HCT116 (cell line): ENCODE measurements at regions not wholly inside any gene's neighbourhood (a gene's known extent, or its start where the extent isn't known, plus 50 kb on each side); places are given as distances from the start of the nearest gene placed in this dataset.

Experiments used
- ATAC-seq: fragments of 200-7000 bp; cut with Tn5 transposase; 2 replicates; pipeline ENCODE4 v1.9.1; 2020; ENCODE audit warnings: mild to moderate bottlenecking, moderate library complexity
- BruUV-seq: library from RNA; stranded (reverse); fragments of 400-500 nt; replicated peaks from 2 replicates; lab custom pipeline; 2021; lab: Mats Ljungman, UMichigan
- CTCF ChIA-PET: fragments of 300-600 bp; sonication (Branson Sonifier 250); formaldehyde crosslinking; loops from one replicate; lab custom pipeline; 2021; ENCODE audit warnings: antibody characterized with exemption; lab: Charles Lee
- POLR2A ChIA-PET: fragments of 300-600, 350-600 bp; sonication (Branson Sonifier 250); formaldehyde crosslinking; loops from one replicate; lab custom pipeline; 2021; ENCODE audit warnings: antibody characterized with exemption; lab: Charles Lee
- RAD21 ChIA-PET, 2 experiments: fragments of 300-600 bp; sonication (Branson Sonifier 250); formaldehyde crosslinking; loops; one replicate each; lab custom pipeline; 2023; ENCODE audit warnings: low total read pairs in 2 of 2; ENCODE audit not compliant: uncharacterized antibody in 2 of 2, unreplicated experiment in 2 of 2, low non-redundant PET in 1 of 2; lab: Charles Lee
- DNase-seq: peaks from one replicate; pipeline ENCODE4 v3.0.0-alpha.2; 2010; ENCODE audit warnings: low read depth, low spot score
- H2AFZ ChIP-seq: fragments of 200-600 bp; shearing (Covaris generic), sonication (generic); 2 replicates; pipeline ENCODE4 v1.6.1; 2017; ENCODE audit warnings: low read depth, mixed run types, mixed read lengths, antibody characterized with exemption, low read length; ENCODE audit not compliant: poor library complexity, severe bottlenecking
- H3K27ac ChIP-seq: 2 replicates; pipeline ENCODE4 v1.5.1; 2012; ENCODE audit warnings: low read depth, low read length
- H3K27me3 ChIP-seq: fragments of 200-600 bp; sonication (generic); 2 replicates; pipeline ENCODE4 v1.6.1; 2016; ENCODE audit warnings: mixed run types, low read length, mixed read lengths; ENCODE audit not compliant: insufficient read depth
- H3K36me3 ChIP-seq, 2 experiments: fragments of 200-500 bp in 1 of 2; fragments of 200-600 bp in 1 of 2; sonication (Bioruptor generic) in 1 of 2; sonication (generic) in 1 of 2; 2 replicates each; pipeline versions ENCODE4 v1.5.1 to v1.6.1; 2014 to 2016; ENCODE audit warnings: low read length in 2 of 2, inconsistent platforms in 1 of 2, mixed read lengths in 1 of 2, mixed run types in 1 of 2; ENCODE audit not compliant: insufficient read depth in 2 of 2, control insufficient read depth in 1 of 2
- H3K4me1 ChIP-seq, 2 experiments: fragments of 200-600 bp in 1 of 2; sonication (generic) in 1 of 2; 2 replicates each; pipeline versions ENCODE4 v1.5.1 to v1.6.1; 2012 to 2017; ENCODE audit warnings: low read length in 2 of 2, inconsistent platforms in 1 of 2, mild to moderate bottlenecking in 1 of 2, mixed read lengths in 1 of 2, mixed run types in 1 of 2, moderate library complexity in 1 of 2; ENCODE audit not compliant: insufficient read depth in 2 of 2, control insufficient read depth in 1 of 2
- H3K4me2 ChIP-seq: fragments of 200-600 bp; sonication (generic); 2 replicates; pipeline ENCODE4 v1.6.1; 2017; ENCODE audit warnings: mixed run types, low read length, mixed read lengths
- H3K4me3 ChIP-seq, 2 experiments: fragments of 200-600 bp in 1 of 2; sonication (generic) in 1 of 2; replicated peaks in 1 of 2; 2 replicates each; pipeline ENCODE4 v1.5.1; 2011 to 2016; ENCODE audit warnings: low read length in 2 of 2, control low read depth in 1 of 2, low read depth in 1 of 2, mild to moderate bottlenecking in 1 of 2, mixed read lengths in 1 of 2, mixed run types in 1 of 2
- H3K79me2 ChIP-seq: fragments of 200-600 bp; sonication (generic); 2 replicates; pipeline ENCODE4 v1.6.1; 2017; ENCODE audit warnings: mild to moderate bottlenecking, mixed run types, low read length, moderate library complexity, mixed read lengths; ENCODE audit not compliant: insufficient read depth
- H3K9ac ChIP-seq: fragments of 200-600 bp; sonication (generic); 2 replicates; pipeline ENCODE4 v1.6.1; 2016; ENCODE audit warnings: low read length, mixed read lengths
- H3K9me2 ChIP-seq: fragments of 200-600 bp; sonication (generic), shearing (Covaris generic); 2 replicates; pipeline ENCODE4 v1.6.1; 2017; ENCODE audit warnings: mixed run types, mild to moderate bottlenecking, moderate library complexity; ENCODE audit not compliant: insufficient read depth
- H3K9me3 ChIP-seq, 2 experiments: fragments of 200-500 bp in 1 of 2; fragments of 200-600 bp in 1 of 2; sonication (Bioruptor generic) in 1 of 2; sonication (generic) in 1 of 2; 2 replicates each; pipeline ENCODE4 v1.6.1; 2014 to 2017; ENCODE audit warnings: low read length in 2 of 2, mixed read lengths in 2 of 2, inconsistent platforms in 1 of 2, low read depth in 1 of 2, mild to moderate bottlenecking in 1 of 2, mixed run types in 1 of 2, moderate library complexity in 1 of 2; ENCODE audit not compliant: control insufficient read depth in 1 of 2, insufficient read depth in 1 of 2
- H4K20me1 ChIP-seq: fragments of 200-600 bp; sonication (generic), shearing (Covaris generic); 2 replicates; pipeline ENCODE4 v1.6.1; 2017; ENCODE audit warnings: mixed run types, mild to moderate bottlenecking, moderate library complexity; ENCODE audit not compliant: insufficient read depth
- EGR1 ChIP-seq: IDR thresholded peaks from 2 replicates; pipeline ENCODE4 v1.6.1; 2012; ENCODE audit warnings: low read depth
- ELF1 ChIP-seq: IDR thresholded peaks from 2 replicates; pipeline ENCODE4 v1.6.1; 2012; ENCODE audit warnings: low read depth, borderline replicate concordance
- EZH2 ChIP-seq: fragments of 200-600 bp; sonication (generic); IDR thresholded peaks from 2 replicates; pipeline ENCODE4 v1.6.1; 2017; ENCODE audit warnings: antibody characterized with exemption, mixed run types
- FOSL1 ChIP-seq: IDR thresholded peaks from 2 replicates; pipeline ENCODE4 v1.6.1; 2012; ENCODE audit warnings: low read depth
- POLR2A ChIP-seq: IDR thresholded peaks from 2 replicates; pipeline ENCODE4 v1.7.0; 2011; ENCODE audit warnings: borderline replicate concordance; ENCODE audit not compliant: insufficient read depth, insufficient read length; ENCODE audit errors: extremely low read depth
- RAD21 ChIP-seq: IDR thresholded peaks from 2 replicates; pipeline ENCODE4 v1.6.1; 2012; ENCODE audit warnings: low read depth, mild to moderate bottlenecking
- SIN3A ChIP-seq: IDR thresholded peaks from 2 replicates; pipeline ENCODE4 v1.6.1; 2012; ENCODE audit warnings: low read depth
- SP1 ChIP-seq: IDR thresholded peaks from 2 replicates; pipeline ENCODE4 v1.6.1; 2012; ENCODE audit warnings: low read depth
- SRF ChIP-seq: IDR thresholded peaks from 2 replicates; pipeline ENCODE4 v1.6.1; 2012; ENCODE audit warnings: low read depth
- TCF7L2 ChIP-seq: IDR thresholded peaks from 2 replicates; pipeline ENCODE4 v1.7.0; 2011; ENCODE audit warnings: borderline replicate concordance, inconsistent platforms; ENCODE audit not compliant: insufficient read depth, insufficient read length; ENCODE audit errors: extremely low read depth
- YY1 ChIP-seq: IDR thresholded peaks from 2 replicates; pipeline ENCODE4 v1.6.1; 2011; ENCODE audit warnings: low read length, low read depth, moderate library complexity, mild to moderate bottlenecking; ENCODE audit not compliant: insufficient replicate concordance; ENCODE audit errors: extremely low read depth
- ZFX ChIP-seq: fragments of 450-650 bp; IDR thresholded peaks from 2 replicates; pipeline ENCODE4 v1.6.1; 2017
- intact Hi-C: fragments of 100-400 bp; cut with micrococcal nuclease; formaldehyde crosslinking; loops from 2 replicates; pipeline ENCODE4 v1.10.0; 2022
- TF ChIP-seq, protein P1 (sequence below): IDR thresholded peaks from 2 replicates; pipeline ENCODE4 v1.6.1; 2012
- TF ChIP-seq, protein P2 (sequence below), 3 experiments: fragments of 200-600 bp in 1 of 3; sonication (generic) in 1 of 3; IDR thresholded peaks in 2 of 3; conservative IDR thresholded peaks in 1 of 3; 2 replicates each; pipeline ENCODE4 v1.5.1; 2012 to 2017; ENCODE audit warnings: low read depth in 2 of 3, low read length in 2 of 3, antibody characterized with exemption in 1 of 3, borderline replicate concordance in 1 of 3, control low read depth in 1 of 3, mild to moderate bottlenecking in 1 of 3, mixed read lengths in 1 of 3, mixed run types in 1 of 3, moderate library complexity in 1 of 3; ENCODE audit not compliant: insufficient read depth in 1 of 3
- TF ChIP-seq, protein P3 (sequence below): IDR thresholded peaks from 2 replicates; pipeline ENCODE4 v1.6.1; 2012; ENCODE audit warnings: low read depth
- TF ChIP-seq, protein P4 (sequence below): IDR thresholded peaks from 2 replicates; pipeline ENCODE4 v1.6.1; 2011; ENCODE audit warnings: mild to moderate bottlenecking, low read length, moderate library complexity; ENCODE audit not compliant: insufficient replicate concordance; ENCODE audit errors: extremely low read depth

DNA sequence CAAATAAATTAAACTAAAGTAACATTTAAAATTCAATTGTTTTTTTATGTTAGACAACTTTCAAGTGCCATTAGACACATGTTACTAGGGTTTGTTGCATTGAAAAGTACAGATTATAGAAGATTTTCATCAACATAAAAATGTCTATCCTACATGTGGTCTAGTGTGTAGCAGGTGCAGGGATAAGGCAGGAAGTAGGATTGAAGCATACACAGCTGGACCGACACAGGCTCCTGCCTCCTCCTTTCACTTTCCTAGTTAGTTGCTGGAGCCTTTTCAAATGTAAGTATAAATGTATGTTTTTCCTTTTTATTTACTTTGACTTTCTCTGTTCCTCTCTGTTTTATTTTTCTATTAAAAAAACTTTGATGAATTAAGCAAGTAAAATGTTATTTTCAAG lies 246.9 kb upstream of the LUZP2 start:
- peaks cover 0 to 5% of the 10 kb centered on the region in 2 experiments; a peak in 2 of 4 replicates for H3K9me3 ChIP-seq
- no peak overlapping the region for H3K4me2 ChIP-seq
- RAD21 ChIA-PET = no interaction called here
- no peak overlapping the region for H2AFZ ChIP-seq
- POLR2A ChIA-PET = no interaction called here
- ATAC-seq (no peak), DNase-seq (no peak)
- intact Hi-C loops = no loop called here
- H3K36me3 ChIP-seq = no peaks in the 10 kb centered on the region
- no peak overlapping the region for H3K9ac ChIP-seq
- H3K4me3 ChIP-seq = no peak overlapping the region
- H4K20me1 ChIP-seq = no peaks in the 10 kb centered on the region
- no TSS peak for BruUV-seq
- H3K79me2 ChIP-seq = no peaks in the 10 kb centered on the region
- no peaks in the 10 kb centered on the region for H3K4me1 ChIP-seq
- H3K9me2 ChIP-seq = no peaks in the 10 kb centered on the region
- CTCF ChIA-PET = no interaction called here
- TF ChIP-seq, protein P1, sequence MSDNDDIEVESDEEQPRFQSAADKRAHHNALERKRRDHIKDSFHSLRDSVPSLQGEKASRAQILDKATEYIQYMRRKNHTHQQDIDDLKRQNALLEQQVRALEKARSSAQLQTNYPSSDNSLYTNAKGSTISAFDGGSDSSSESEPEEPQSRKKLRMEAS = no peak
- TF ChIP-seq, protein P2, sequence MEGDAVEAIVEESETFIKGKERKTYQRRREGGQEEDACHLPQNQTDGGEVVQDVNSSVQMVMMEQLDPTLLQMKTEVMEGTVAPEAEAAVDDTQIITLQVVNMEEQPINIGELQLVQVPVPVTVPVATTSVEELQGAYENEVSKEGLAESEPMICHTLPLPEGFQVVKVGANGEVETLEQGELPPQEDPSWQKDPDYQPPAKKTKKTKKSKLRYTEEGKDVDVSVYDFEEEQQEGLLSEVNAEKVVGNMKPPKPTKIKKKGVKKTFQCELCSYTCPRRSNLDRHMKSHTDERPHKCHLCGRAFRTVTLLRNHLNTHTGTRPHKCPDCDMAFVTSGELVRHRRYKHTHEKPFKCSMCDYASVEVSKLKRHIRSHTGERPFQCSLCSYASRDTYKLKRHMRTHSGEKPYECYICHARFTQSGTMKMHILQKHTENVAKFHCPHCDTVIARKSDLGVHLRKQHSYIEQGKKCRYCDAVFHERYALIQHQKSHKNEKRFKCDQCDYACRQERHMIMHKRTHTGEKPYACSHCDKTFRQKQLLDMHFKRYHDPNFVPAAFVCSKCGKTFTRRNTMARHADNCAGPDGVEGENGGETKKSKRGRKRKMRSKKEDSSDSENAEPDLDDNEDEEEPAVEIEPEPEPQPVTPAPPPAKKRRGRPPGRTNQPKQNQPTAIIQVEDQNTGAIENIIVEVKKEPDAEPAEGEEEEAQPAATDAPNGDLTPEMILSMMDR (IDR thresholded peaks at IDR 0.05 in 2 of 3, conservative IDR thresholded peaks at IDR 0.05 in 1 of 3; ENCODE audit: borderline replicate concordance in 1 of 3, insufficient read depth in 1 of 3, low read depth in 2 of 3, low read length in 2 of 3) = no peak
- no peak for TF ChIP-seq EGR1
- TF ChIP-seq YY1 = no peak
- no peak for TF ChIP-seq ZFX
- no peak for TF ChIP-seq SRF
- no peak for TF ChIP-seq FOSL1
- TF ChIP-seq, protein P3, sequence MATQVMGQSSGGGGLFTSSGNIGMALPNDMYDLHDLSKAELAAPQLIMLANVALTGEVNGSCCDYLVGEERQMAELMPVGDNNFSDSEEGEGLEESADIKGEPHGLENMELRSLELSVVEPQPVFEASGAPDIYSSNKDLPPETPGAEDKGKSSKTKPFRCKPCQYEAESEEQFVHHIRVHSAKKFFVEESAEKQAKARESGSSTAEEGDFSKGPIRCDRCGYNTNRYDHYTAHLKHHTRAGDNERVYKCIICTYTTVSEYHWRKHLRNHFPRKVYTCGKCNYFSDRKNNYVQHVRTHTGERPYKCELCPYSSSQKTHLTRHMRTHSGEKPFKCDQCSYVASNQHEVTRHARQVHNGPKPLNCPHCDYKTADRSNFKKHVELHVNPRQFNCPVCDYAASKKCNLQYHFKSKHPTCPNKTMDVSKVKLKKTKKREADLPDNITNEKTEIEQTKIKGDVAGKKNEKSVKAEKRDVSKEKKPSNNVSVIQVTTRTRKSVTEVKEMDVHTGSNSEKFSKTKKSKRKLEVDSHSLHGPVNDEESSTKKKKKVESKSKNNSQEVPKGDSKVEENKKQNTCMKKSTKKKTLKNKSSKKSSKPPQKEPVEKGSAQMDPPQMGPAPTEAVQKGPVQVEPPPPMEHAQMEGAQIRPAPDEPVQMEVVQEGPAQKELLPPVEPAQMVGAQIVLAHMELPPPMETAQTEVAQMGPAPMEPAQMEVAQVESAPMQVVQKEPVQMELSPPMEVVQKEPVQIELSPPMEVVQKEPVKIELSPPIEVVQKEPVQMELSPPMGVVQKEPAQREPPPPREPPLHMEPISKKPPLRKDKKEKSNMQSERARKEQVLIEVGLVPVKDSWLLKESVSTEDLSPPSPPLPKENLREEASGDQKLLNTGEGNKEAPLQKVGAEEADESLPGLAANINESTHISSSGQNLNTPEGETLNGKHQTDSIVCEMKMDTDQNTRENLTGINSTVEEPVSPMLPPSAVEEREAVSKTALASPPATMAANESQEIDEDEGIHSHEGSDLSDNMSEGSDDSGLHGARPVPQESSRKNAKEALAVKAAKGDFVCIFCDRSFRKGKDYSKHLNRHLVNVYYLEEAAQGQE = no peak
- TF ChIP-seq TCF7L2 = no peak
- TF ChIP-seq RAD21 = no peak
- TF ChIP-seq, protein P4, sequence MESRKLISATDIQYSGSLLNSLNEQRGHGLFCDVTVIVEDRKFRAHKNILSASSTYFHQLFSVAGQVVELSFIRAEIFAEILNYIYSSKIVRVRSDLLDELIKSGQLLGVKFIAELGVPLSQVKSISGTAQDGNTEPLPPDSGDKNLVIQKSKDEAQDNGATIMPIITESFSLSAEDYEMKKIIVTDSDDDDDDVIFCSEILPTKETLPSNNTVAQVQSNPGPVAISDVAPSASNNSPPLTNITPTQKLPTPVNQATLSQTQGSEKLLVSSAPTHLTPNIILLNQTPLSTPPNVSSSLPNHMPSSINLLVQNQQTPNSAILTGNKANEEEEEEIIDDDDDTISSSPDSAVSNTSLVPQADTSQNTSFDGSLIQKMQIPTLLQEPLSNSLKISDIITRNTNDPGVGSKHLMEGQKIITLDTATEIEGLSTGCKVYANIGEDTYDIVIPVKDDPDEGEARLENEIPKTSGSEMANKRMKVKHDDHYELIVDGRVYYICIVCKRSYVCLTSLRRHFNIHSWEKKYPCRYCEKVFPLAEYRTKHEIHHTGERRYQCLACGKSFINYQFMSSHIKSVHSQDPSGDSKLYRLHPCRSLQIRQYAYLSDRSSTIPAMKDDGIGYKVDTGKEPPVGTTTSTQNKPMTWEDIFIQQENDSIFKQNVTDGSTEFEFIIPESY = no peak
- no peak for TF ChIP-seq SP1
- TF ChIP-seq ELF1 = no peak
- TF ChIP-seq SIN3A = no peak
- no peak for TF ChIP-seq POLR2A
- no peak for TF ChIP-seq EZH2
- no peak overlapping the region for H3K27ac ChIP-seq
- H3K27me3 ChIP-seq = no peaks in the 10 kb centered on the region
